SK-N-SH (cell line): ENCODE measurements at regions not wholly inside any gene's neighbourhood (a gene's known extent, or its start where the extent isn't known, plus 50 kb on each side); places are given as distances from the start of the nearest gene placed in this dataset.

Source experiments
- CTCF ChIA-PET: fragments of 300-600, 350-600 bp; formaldehyde crosslinking; extraction: SDS; loops from one replicate; lab custom pipeline; 2021; lab: Yijun Ruan, JAX
- POLR2A ChIA-PET: fragments of 350-600 bp; sonication (Branson Sonifier 250); formaldehyde crosslinking; extraction: SDS; loops from one replicate; lab custom pipeline; 2020; ENCODE audit warnings: antibody characterized with exemption, inconsistent platforms; lab: Yijun Ruan, JAX
- DNase-seq: peaks from one replicate; pipeline ENCODE4 v3.0.0; 2012
- H2AFZ ChIP-seq: fragments of 200-600 bp; sonication (generic); 2 replicates; pipeline ENCODE4 v1.8.1; 2016; ENCODE audit warnings: antibody characterized with exemption, mild to moderate bottlenecking, low read depth
- H3F3A ChIP-seq: fragments of 200-600 bp; sonication (generic); replicated peaks from 2 replicates; pipeline ENCODE3; 2016; ENCODE audit warnings: antibody characterized with exemption, mild to moderate bottlenecking; ENCODE audit not compliant: insufficient read depth
- H3K27ac ChIP-seq, 2 experiments: fragments of 200-500 bp in 1 of 2; fragments of 200-600 bp in 1 of 2; sonication (Bioruptor generic) in 1 of 2; sonication (generic), shearing (Covaris generic) in 1 of 2; 2 replicates each; pipeline versions ENCODE4 v1.5.1 to v1.6.1; 2014 to 2016; ENCODE audit warnings: low read depth in 2 of 2, inconsistent platforms in 1 of 2, low read length in 1 of 2, mild to moderate bottlenecking in 1 of 2, mixed read lengths in 1 of 2
- H3K27me3 ChIP-seq: fragments of 200-600 bp; sonication (generic), shearing (Covaris generic); 2 replicates; pipeline ENCODE4 v1.6.1; 2016; ENCODE audit warnings: mixed run types; ENCODE audit not compliant: insufficient read depth
- H3K36me3 ChIP-seq, 2 experiments: fragments of 200-500 bp in 1 of 2; fragments of 200-600 bp in 1 of 2; sonication (Bioruptor generic) in 1 of 2; sonication (generic) in 1 of 2; replicated peaks in 1 of 2; 2 replicates each; pipeline versions ENCODE3 to v1.5.1; 2014 to 2016; ENCODE audit warnings: low read length in 1 of 2, mild to moderate bottlenecking in 1 of 2; ENCODE audit not compliant: insufficient read depth in 2 of 2, control insufficient read depth in 1 of 2
- H3K4me1 ChIP-seq, 2 experiments: fragments of 200-500 bp in 1 of 2; fragments of 200-600 bp in 1 of 2; sonication (Bioruptor generic) in 1 of 2; sonication (generic), shearing (Covaris generic) in 1 of 2; 2 replicates each; pipeline versions ENCODE4 v1.5.1 to v1.6.1; 2014 to 2016; ENCODE audit warnings: low read depth in 1 of 2, low read length in 1 of 2, mixed run types in 1 of 2; ENCODE audit not compliant: insufficient read depth in 2 of 2, control insufficient read depth in 1 of 2
- H3K4me2 ChIP-seq: fragments of 200-600 bp; sonication (generic), shearing (Covaris generic); 2 replicates; pipeline ENCODE4 v1.6.1; 2017; ENCODE audit warnings: mixed run types
- H3K4me3 ChIP-seq, 2 experiments: fragments of 200-500 bp in 1 of 2; fragments of 200-600 bp in 1 of 2; sonication (Bioruptor generic) in 1 of 2; sonication (generic), shearing (Covaris generic) in 1 of 2; 2 replicates each; pipeline versions ENCODE4 v1.5.1 to v1.8.1; 2014 to 2016; ENCODE audit warnings: low read depth in 2 of 2, inconsistent platforms in 1 of 2, low read length in 1 of 2, mild to moderate bottlenecking in 1 of 2, mixed read lengths in 1 of 2, moderate library complexity in 1 of 2
- H3K79me2 ChIP-seq: fragments of 200-600 bp; sonication (generic); 2 replicates; pipeline ENCODE4 v1.8.1; 2017; ENCODE audit warnings: mild to moderate bottlenecking; ENCODE audit not compliant: insufficient read depth
- H3K9ac ChIP-seq: fragments of 200-600 bp; sonication (generic); 2 replicates; pipeline ENCODE4 v1.6.1; 2017; ENCODE audit warnings: mixed run types
- H3K9me2 ChIP-seq: fragments of 200-600 bp; sonication (generic); 2 replicates; pipeline ENCODE4 v1.6.1; 2017; ENCODE audit warnings: mixed run types
- H3K9me3 ChIP-seq: fragments of 200-600 bp; sonication (generic); 2 replicates; pipeline ENCODE4 v1.6.1; 2017; ENCODE audit warnings: mixed run types, mild to moderate bottlenecking, moderate library complexity
- H4K20me1 ChIP-seq: fragments of 200-600 bp; sonication (generic); 2 replicates; pipeline ENCODE4 v1.6.1; 2017; ENCODE audit warnings: mild to moderate bottlenecking, mixed run types; ENCODE audit not compliant: insufficient read depth
- EP300 ChIP-seq, 2 experiments: IDR thresholded peaks; 2 replicates each; pipeline versions ENCODE4 v1.4.0 to v1.6.1; 2012; ENCODE audit warnings: borderline replicate concordance in 1 of 2, low read depth in 1 of 2, low read length in 1 of 2
- EZH2phosphoT487 ChIP-seq: fragments of 200-600 bp; sonication (generic); IDR thresholded peaks from 2 replicates; pipeline ENCODE4 v1.6.1; 2017; ENCODE audit warnings: low read depth, mixed run types, mild to moderate bottlenecking, antibody characterized with exemption, moderate library complexity, borderline replicate concordance
- FOXJ3 ChIP-seq: sonication (generic); formaldehyde crosslinking; IDR thresholded peaks from 2 replicates; pipeline ENCODE4 v1.5.1; 2020; ENCODE audit warnings: mild to moderate bottlenecking, missing genetic modification reagents
- RAD21 ChIP-seq: IDR thresholded peaks from 2 replicates; pipeline ENCODE4 v1.6.1; 2012; ENCODE audit warnings: mild to moderate bottlenecking, low read length
- RCOR1 ChIP-seq: fragments of 150-350 bp; IDR thresholded peaks from 2 replicates; pipeline ENCODE4 v1.6.1; 2017; ENCODE audit warnings: antibody characterized with exemption, low read length
- REST ChIP-seq: IDR thresholded peaks from 2 replicates; pipeline ENCODE4 v1.6.1; 2012; ENCODE audit warnings: mild to moderate bottlenecking, low read depth, low read length, moderate library complexity
- SMC3 ChIP-seq: IDR thresholded peaks from 2 replicates; pipeline ENCODE4 v1.6.1; 2012; ENCODE audit warnings: low read depth, low read length, improper control_type of control experiment
- TEAD4 ChIP-seq: IDR thresholded peaks from 2 replicates; pipeline ENCODE4 v1.4.0; 2012; ENCODE audit warnings: mild to moderate bottlenecking, borderline replicate concordance; ENCODE audit not compliant: insufficient read depth
- ZBTB33 ChIP-seq: IDR thresholded peaks from 2 replicates; pipeline ENCODE4 v1.4.0; 2012; ENCODE audit warnings: low read depth, borderline replicate concordance
- WGBS: methylation state at CpG from one replicate; pipeline ENCODE4 v1.1.6; 2017; ENCODE audit warnings: low lambda C conversion rate; 5-methylcytosine and 5-hydroxymethylcytosine counted together
- TF ChIP-seq, protein P1 (sequence below): fragments of 200-600 bp; sonication (generic); IDR thresholded peaks from 2 replicates; pipeline ENCODE4 v1.6.1; 2017; ENCODE audit warnings: antibody characterized with exemption, mild to moderate bottlenecking, moderate library complexity
- TF ChIP-seq, protein P2 (sequence below): IDR thresholded peaks from 2 replicates; pipeline ENCODE4 v1.4.0; 2012; ENCODE audit warnings: low read depth

DNA sequence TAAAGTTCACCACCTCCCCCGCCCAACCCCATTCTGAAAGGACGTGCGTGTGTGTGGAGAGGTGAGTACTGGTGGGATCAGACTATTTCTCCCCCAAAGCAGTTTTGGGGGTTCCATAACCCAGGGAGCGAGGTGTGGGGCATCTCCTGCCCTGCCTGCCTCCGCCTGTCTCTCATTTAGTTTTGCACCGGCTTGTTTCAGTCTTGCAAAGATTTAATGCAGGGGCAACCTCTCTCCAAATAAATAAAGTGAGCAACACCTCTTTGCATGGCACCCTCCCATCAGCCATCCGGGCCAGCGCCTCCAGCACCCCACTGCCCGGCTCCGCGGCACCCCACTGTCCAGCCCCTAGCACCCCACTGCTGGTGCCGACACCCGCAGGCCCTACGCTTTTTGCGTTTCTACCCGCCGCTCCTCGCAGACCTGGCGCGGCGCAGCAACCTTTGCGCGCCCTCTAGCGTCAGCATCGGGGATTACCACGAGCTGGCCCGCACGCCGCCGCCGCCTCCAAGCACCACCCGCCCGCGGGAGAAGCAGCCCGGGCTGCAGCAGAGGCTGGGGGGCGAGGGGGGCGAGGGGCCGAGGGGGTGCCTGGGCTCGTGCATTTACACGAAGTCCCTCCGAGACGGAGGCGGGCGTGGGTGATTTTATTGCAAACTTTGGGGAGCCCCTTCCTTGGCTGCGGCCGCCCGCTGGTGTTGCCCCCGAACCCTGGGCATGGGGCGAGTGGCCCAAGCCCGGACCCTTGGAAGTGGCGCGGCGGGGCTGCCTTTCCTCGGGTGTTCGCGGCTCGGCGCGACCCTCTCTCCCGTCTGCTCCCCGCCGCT is 55.8 kb upstream of the VRK1 start:
- DNase-seq = peak; percentile 91
- H3K9me2 ChIP-seq = no peaks in the 10 kb centered on the region
- peak overlapping the region; percentile 57 to 72 for H3K4me3 ChIP-seq
- no peaks in the 10 kb centered on the region for H3K36me3 ChIP-seq
- peak; percentile 79 for TF ChIP-seq RAD21
- TF ChIP-seq, protein P1, sequence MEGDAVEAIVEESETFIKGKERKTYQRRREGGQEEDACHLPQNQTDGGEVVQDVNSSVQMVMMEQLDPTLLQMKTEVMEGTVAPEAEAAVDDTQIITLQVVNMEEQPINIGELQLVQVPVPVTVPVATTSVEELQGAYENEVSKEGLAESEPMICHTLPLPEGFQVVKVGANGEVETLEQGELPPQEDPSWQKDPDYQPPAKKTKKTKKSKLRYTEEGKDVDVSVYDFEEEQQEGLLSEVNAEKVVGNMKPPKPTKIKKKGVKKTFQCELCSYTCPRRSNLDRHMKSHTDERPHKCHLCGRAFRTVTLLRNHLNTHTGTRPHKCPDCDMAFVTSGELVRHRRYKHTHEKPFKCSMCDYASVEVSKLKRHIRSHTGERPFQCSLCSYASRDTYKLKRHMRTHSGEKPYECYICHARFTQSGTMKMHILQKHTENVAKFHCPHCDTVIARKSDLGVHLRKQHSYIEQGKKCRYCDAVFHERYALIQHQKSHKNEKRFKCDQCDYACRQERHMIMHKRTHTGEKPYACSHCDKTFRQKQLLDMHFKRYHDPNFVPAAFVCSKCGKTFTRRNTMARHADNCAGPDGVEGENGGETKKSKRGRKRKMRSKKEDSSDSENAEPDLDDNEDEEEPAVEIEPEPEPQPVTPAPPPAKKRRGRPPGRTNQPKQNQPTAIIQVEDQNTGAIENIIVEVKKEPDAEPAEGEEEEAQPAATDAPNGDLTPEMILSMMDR = peak; percentile 77
- TF ChIP-seq ZBTB33 = no peak
- TF ChIP-seq SMC3 = peak; percentile 75
- TF ChIP-seq REST = no peak
- TF ChIP-seq FOXJ3 (CRISPR knock-in tag) = 0 out of 2 replicates have a peak, but pooled peaks have one; percentile 25
- TF ChIP-seq EZH2phosphoT487 = no peak
- TF ChIP-seq EP300 (IDR thresholded peaks at IDR 0.05; ENCODE audit: borderline replicate concordance in 1 of 2, low read depth in 1 of 2, low read length in 1 of 2) = no peak
- TF ChIP-seq TEAD4 = no peak
- no peak for TF ChIP-seq RCOR1
- TF ChIP-seq, protein P2, sequence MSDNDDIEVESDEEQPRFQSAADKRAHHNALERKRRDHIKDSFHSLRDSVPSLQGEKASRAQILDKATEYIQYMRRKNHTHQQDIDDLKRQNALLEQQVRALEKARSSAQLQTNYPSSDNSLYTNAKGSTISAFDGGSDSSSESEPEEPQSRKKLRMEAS = 0 out of 2 replicates have a peak, but pooled peaks have one; percentile 58
- no peaks in the 10 kb centered on the region for H3K79me2 ChIP-seq
- H3F3A ChIP-seq = no peaks in the 10 kb centered on the region
- peak overlapping the region; percentile 99 for H3K4me2 ChIP-seq
- no peaks in the 10 kb centered on the region for H4K20me1 ChIP-seq
- whole genome bisulfite sequencing = 19% methylated on average over 32 of the region's 62 CpGs
- no peaks in the 10 kb centered on the region for H3K9me3 ChIP-seq
- H3K27ac ChIP-seq = no peak overlapping the region
- CTCF ChIA-PET = interaction anchor here (0.5 to 7.1 kb wide), 40 partner anchors 9 to 699 kb away, joined by 3 to 170 read pairs (median 4); no protein-coding TSS in a partner anchor
- POLR2A ChIA-PET = no interaction called here
- H3K27me3 ChIP-seq = peaks cover 17% of the 10 kb centered on the region; the same call in 1 of the 2 replicates
- peak overlapping the region; percentile 87 for H2AFZ ChIP-seq
- H3K9ac ChIP-seq = no peak overlapping the region
- H3K4me1 ChIP-seq = peaks cover 0 to 3% of the 10 kb centered on the region in 2 experiments; a peak in 1 of 4 replicates
